ENCODE measurements at regions not wholly inside any gene's neighbourhood (a gene's known extent, or its start where the extent isn't known, plus 50 kb on each side); places are given as distances from the start of the nearest gene placed in this dataset.

DNA sequence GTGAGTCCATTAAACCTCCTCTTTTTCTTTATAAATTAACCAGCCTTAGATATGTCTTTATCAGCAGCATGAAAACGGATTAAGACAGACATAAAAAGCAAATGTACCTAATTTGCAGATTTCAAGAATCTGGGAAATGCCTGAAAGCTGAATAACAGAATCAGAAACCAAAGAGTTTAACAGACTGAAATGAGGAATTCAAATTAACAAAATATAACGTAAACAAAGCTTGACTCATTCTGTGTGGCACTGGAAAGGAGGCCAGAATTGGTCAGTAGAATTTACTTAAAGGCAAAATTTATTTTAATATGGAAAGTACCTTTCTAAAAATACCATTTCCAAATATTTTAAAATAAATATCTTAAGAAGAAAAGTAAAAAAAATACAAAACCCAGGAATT is 540.6 kb upstream of the HTR2A start:
- Histone ChIP-seq H2AFZ (ENCODE audit: low read depth, low read length) (no peak overlapping the region), H4K20me1 (replicated peaks; ENCODE audit: control insufficient read depth, extremely low read depth, insufficient read depth, low read length) (no peaks in the 10 kb centered on the region), H3K4me2 (ENCODE audit: insufficient read depth, low read length) (no peak overlapping the region), H3K9me1 (replicated peaks; ENCODE audit: control insufficient read depth, extremely low read depth, insufficient read depth, low read length) (no peaks in the 10 kb centered on the region), H3K4me1 (ENCODE audit: control insufficient read depth, extremely low read depth, insufficient read depth, low read length) (no peaks in the 10 kb centered on the region), H3K27me3 (ENCODE audit: control insufficient read depth in 2 of 2, insufficient read depth in 2 of 2, low read length in 2 of 2) (no peaks in the 10 kb centered on the region), H3K79me2 (ENCODE audit: control insufficient read depth, insufficient read depth, low read length) (no peaks in the 10 kb centered on the region), H3K27ac (ENCODE audit: insufficient read depth, low read depth, low read length) (no peak overlapping the region), H3K36me3 (ENCODE audit: control insufficient read depth in 2 of 2, extremely low read depth in 1 of 2, insufficient read depth in 2 of 2, low read length in 2 of 2) (no peaks in the 10 kb centered on the region), H3K9me3 (replicated peaks; ENCODE audit: control insufficient read depth, insufficient read depth, low read length) (peaks cover 2% of the 10 kb centered on the region), H3K4me3 (replicated peaks in 1 of 3; ENCODE audit: insufficient read depth in 1 of 3, low read depth in 1 of 3, low read length in 3 of 3) (no peak overlapping the region), H3K9ac (replicated peaks; ENCODE audit: extremely low read depth, insufficient read depth, low read length) (no peak overlapping the region)
- POLR2A ChIA-PET, result no interaction called here
- no TSS peak for BruUV-seq (replicated peaks)
- DNase-seq (ENCODE audit: low read depth, low spot score), result no peak
- dilution Hi-C loops (cut with MboI; ENCODE audit: extremely low pct_ligation_motif_present, low sequenced_read_pairs), result no loop called here
- CTCF ChIA-PET, result no interaction called here
- FAIRE-seq, result no peak
- TF ChIP-seq, protein P1, sequence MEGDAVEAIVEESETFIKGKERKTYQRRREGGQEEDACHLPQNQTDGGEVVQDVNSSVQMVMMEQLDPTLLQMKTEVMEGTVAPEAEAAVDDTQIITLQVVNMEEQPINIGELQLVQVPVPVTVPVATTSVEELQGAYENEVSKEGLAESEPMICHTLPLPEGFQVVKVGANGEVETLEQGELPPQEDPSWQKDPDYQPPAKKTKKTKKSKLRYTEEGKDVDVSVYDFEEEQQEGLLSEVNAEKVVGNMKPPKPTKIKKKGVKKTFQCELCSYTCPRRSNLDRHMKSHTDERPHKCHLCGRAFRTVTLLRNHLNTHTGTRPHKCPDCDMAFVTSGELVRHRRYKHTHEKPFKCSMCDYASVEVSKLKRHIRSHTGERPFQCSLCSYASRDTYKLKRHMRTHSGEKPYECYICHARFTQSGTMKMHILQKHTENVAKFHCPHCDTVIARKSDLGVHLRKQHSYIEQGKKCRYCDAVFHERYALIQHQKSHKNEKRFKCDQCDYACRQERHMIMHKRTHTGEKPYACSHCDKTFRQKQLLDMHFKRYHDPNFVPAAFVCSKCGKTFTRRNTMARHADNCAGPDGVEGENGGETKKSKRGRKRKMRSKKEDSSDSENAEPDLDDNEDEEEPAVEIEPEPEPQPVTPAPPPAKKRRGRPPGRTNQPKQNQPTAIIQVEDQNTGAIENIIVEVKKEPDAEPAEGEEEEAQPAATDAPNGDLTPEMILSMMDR (IDR thresholded peaks at IDR 0.05; ENCODE audit: extremely low read depth in 1 of 2, insufficient read depth in 1 of 2, low read depth in 1 of 2, low read length in 2 of 2), result no peak
- TF ChIP-seq JUN (IDR thresholded peaks at IDR 0.05; ENCODE audit: borderline replicate concordance, insufficient read depth, insufficient read length, low read depth) (no peak), GATA2 (IDR thresholded peaks at IDR 0.05; ENCODE audit: insufficient read depth, insufficient read length, low read depth, low read length) (no peak), EZH2 (IDR thresholded peaks at IDR 0.05; ENCODE audit: borderline replicate concordance, low read depth, low read length, severe bottlenecking) (no peak), POLR2AphosphoS5 (IDR thresholded peaks at IDR 0.05; ENCODE audit: insufficient read depth, low read depth, low read length) (no peak), FOS (IDR thresholded peaks at IDR 0.05; ENCODE audit: borderline replicate concordance, insufficient read depth, low read length) (no peak), MYC (IDR thresholded peaks at IDR 0.05; ENCODE audit: low read depth, low read length) (no peak), POLR2A (IDR thresholded peaks at IDR 0.05; ENCODE audit: low read depth, low read length) (no peak)
- TF ChIP-seq, protein P2, sequence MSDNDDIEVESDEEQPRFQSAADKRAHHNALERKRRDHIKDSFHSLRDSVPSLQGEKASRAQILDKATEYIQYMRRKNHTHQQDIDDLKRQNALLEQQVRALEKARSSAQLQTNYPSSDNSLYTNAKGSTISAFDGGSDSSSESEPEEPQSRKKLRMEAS (IDR thresholded peaks at IDR 0.05; ENCODE audit: insufficient read depth, insufficient read length), result no peak
- intact Hi-C loops (cut with micrococcal nuclease), result no loop called here
